GF-D8 (cell line): ENCODE measurements at regions not wholly inside any gene's neighbourhood (a gene's known extent, or its start where the extent isn't known, plus 50 kb on each side); places are given as distances from the start of the nearest gene placed in this dataset.
A peak's percentile ranks its signal among the peaks of the same experiment; 100 is the strongest.

Experiments
- DNase-seq: peaks from one replicate; lab custom pipeline; 2025; lab: John Stamatoyannopoulos, UW

- DNase-seq: no peak
Observed at GRCh38 chr6:167643223-167643622, 183.5 kb upstream of the AFDN start.

DNA sequence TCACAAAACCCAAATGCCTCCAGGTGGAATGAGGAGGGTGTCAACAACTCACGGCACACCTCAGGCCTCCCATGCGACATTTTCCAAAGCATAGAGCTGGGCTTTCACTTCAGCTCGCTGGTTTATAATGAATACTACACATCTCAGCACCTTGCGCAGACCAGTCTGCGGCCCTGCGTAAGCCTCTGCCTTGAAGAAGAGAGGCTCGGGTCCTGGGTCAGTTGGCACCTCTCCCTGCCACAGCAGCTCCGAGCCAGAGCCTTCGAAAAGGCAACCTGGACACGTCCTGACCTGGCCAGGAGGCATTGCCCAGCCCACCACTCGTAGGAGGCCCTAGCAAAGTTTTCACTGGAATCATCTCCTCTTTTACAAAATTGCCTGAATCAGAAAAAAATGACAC lies 183.0 kb upstream of the AFDN start:
- no peak for DNase-seq

DNA sequence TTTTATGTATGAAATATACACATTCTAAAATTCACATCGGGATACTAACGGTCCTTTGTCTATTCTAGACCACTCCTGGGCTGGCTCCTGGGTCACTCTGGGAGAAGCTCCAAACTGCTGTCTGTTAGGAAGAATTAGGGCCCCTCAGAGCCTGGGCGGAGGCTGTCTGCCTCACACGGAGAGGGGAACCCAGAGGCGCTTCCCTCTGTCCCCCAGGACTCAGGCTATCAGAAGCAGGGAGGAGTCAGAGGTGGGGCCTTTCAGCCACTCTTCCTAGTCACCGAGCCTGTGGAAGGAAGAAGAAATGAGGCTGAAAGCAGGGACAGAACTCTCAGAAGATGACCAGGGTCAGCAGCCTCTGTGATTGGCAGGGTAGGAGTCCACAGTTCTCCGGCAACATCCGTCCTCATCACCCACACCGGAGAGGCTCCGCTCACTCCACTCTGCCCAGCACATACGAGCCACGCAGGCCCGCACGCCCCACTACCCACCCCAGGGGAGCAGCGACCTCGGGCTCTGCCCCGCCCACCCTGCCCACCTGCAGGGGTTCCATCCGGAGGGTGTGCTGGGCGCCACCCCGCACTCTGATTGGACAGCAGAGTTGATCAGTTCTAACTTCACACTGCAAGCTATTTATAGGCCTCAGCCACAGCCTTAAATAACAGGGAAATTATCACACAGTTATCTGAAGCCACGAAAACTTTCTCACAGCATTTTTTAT lies 182.1 kb upstream of the AFDN start:
- no peak for DNase-seq

- no peak for DNase-seq
Observed at GRCh38 chr6:167645368-167645767, 181.3 kb upstream of the AFDN start.

DNA sequence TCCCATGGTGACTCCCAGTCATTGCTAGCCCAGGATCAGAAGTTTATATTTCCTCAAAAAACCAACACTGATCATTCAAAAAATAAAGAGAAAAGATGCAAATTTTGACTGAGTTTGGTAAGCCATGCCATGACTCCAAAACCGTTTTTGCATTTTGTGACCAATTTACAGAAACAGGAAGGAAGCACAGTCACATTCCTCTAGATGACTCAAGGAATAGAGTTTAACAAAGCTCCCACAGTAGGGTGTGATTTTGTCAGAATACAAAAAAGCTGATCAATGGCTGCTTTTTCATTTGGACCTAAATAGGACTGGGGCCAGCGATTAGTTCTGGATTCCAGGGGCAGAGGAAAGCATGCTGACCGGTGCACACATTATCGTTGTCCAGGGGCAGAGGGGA lies 179.4 kb upstream of the AFDN start:
- no peak for DNase-seq

DNA sequence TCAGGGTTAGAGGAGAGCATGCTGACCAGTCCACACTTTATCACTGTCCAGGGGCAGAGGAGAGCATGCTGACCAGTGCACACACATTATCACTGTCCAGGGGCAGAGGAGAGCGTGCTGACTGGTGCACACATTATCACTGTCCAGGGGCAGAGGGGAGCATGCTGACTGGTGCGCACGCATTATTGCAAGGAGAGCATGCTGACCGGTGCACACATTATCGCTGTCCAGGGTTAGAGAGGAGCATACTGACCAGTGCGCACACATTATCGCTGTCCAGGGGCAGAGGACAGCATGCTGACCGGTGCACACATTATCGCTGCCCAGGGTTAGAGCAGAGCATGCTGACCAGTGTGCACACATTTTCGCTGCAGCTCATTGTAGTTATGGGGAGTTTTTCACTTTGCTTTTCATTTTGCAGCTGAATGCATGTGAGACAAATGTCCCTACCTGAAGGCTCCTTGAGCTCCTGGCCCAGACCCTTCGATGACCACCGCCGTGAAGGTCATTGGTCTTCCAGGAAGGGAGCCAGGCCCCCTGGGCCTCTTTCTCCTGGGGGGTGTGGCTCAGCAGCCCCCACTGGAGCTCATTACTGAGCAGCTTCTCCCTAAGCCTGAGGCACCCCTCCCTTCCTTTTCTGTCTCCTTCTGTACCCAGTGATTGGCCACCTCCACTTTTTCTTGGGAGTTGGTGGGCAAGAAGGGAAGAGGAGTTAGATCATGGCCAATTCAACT lies 178.8 kb upstream of the AFDN start:
- DNase-seq: no peak

DNA sequence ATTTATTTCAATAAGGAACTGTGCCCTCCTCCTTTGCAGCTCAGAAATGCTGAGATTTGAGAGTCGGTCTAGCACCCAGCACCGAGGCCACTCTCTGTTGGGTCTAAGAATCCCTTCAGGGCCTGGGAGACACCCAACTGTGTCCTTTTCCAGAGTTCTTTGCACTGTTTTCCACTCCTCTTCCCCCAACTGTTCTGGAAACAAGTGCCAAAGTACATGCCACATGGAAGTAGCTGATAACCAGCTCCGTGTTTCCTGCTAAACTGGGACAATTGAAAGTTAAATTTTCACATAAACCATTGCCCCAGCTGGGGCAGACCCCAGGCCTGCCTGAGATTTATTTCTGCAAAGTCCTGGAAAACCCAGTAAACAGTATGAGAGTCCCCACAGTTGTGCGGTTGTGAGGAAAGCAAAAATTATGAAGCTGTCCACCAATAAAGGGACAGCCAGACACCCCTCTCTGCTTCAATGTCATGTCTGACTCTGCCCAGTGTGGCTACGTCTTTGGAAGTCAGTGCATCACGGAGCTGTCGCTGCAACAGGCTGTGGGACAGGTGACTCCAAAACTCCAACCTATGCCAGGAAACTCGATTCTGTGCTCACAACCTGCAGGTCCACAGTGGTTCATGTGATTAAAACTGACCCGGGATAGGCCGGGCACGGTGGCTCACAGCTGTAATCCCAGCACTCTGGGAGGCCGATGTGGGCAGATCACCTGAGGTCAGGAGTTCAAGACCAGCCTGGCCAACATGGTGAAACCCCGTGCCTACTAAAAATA lies 178.0 kb upstream of the AFDN start:
- no peak for DNase-seq

DNA sequence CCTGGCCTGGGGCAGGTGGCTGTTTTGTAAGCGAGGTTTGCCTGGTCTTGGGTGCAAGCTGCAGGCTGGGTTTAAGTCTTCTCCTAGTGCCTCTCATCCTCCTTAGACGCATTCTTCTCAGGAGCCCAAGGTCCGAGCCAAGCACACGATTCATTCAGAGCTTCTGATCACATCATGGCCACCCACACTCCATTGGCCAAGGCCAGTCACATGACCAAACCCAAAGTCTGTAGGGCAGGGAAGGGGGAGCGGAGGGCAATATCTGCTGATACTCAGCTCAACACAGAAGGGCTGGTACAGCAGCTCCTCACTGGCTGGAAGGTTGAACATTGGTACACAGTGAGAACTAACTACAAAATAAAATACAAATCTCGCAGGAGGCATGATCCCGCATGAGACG lies 177.2 kb upstream of the AFDN start:
- no peak for DNase-seq

GRCh38 chr6:167650730-167651317 lies 175.9 kb upstream of the AFDN start:
- no peak for DNase-seq

GRCh38 chr6:167651318-167652041 lies 175.2 kb upstream of the AFDN start:
- DNase-seq: no peak

DNA sequence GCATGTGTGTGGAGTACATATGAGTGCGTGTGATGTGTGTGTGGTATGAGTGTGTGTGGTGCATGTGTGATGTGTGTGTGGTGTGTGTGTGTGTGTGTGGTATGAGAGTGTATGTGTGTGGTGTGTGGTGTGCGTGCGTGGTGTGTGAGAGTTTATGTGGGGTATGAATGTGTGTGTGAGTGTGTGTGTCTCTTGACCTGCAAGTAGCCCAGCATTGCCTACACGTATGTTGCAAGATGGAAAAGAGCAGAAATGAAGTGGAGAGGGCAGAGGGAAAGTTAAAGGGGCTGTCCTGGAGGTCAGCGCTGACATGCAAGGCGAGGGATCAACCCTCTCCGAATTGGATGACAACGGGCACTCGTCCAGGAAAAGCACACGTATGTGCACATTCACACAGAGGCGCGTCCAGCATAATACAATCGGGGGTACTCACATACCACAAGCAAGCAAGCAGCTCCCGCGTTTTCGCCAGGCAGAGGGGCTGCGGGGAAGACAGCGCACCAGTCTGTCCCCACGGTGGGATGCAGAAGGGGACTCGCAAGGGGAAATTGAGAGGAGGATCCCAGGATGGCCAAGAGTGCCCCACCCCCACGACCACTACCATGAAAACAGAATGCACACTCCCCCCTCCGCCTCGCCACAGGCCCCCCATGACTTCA lies 174.5 kb upstream of the AFDN start:
- no peak for DNase-seq

DNA sequence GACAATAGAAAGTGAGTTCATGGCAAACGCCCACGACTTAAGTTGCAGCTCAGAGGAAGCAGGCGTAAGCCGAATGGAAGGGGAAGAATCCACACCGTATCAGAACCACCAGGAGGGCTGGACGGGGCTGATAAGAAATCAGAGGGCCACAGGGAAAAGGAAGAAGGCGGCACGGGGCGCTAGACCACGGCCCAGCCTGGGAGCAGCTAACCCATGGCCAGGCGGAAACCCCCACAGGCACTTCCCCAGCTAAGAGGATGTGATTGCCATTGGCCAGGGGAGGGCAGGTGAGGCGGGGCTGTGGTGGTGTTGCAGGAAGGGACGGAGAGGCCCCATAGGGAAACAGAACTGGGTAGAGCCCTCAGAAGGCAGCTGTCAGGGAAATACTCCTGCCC lies 174.0 kb upstream of the AFDN start:
- peak; percentile 50 for DNase-seq

GRCh38 chr6:167653561-167653960 lies 173.2 kb upstream of the AFDN start:
- DNase-seq: no peak

DNA sequence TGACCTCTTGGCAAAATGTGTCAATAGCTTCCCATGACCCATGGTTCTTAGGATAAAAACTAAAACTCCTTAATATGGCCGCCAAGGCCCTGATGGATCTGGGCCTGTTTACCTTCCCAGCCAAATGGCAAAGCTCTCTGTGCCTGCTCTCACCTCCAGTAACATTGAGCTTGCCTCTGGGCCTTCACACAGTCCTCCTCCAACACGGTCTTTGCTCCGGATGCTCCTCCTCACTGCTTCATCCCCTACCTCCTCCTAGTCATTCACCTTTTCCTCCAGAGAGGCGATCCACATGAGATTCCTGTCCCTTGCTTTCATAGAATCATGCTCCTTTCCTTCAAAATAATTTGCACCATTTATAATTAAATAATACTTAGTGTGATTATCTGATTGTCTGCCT lies 172.3 kb upstream of the AFDN start:
- DNase-seq: no peak

DNA sequence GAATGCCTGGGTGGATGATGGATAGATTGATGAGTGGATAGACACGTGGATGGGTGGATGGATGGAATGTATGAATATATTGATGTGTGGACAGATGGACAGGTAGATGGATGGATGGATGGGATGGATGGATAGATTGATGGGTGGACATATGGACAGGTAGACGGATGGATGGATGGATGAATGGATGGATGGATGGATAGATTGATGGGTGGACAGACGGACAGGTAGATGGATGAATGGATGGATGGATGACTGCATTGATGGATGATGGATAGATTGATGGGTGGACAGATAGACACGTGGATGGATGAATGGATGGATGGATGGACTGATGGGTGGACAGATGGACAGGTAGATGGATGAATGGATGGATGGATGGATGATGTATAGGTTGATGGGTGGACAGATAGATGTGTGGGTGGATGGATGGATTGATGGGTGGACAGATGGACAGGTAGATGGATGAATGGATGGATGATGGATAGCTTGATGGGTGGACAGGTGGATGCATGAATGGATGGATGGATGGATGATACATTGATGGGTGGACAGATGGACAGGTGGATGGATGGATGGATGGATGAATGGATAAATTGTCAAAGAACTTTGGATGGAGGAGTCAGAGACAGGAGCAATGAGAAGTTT lies 171.4 kb upstream of the AFDN start:
- no peak for DNase-seq

DNA sequence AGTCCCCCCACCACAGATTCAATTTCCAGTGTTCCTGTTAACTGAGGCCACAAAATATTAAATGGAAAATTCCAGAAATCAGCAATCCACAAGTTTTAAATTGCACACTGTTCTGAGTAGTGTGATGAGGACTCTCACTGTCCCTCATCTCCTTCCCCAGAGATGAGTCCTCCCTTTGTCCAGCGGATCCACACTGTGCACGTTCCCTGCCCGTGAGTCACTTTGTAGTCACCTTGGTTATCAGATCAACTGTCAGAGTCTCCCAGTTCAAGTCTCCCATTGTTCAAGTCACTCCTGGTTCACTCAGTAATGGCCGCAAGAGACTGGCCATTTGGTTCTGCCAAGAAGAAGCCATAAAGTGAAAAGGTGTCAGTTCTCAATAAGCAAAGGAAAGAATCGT lies 168.6 kb upstream of the AFDN start:
- DNase-seq: no peak

- no peak for DNase-seq
Observed at GRCh38 chr6:167659046-167659445, 167.7 kb upstream of the AFDN start.

- no peak for DNase-seq
Observed at GRCh38 chr6:167660424-167660823, 166.3 kb upstream of the AFDN start.

- no peak for DNase-seq
Observed at GRCh38 chr6:167660944-167661551, 165.7 kb upstream of the AFDN start.

GRCh38 chr6:167661552-167662044 lies 165.1 kb upstream of the AFDN start:
- DNase-seq: no peak
